CD14-positive monocyte (primary cell): ENCODE measurements at regions not wholly inside any gene's neighbourhood (a gene's known extent, or its start where the extent isn't known, plus 50 kb on each side); places are given as distances from the start of the nearest gene placed in this dataset.

Experiments used
- DNase-seq, 3 donors: peaks; one replicate each; pipeline ENCODE4 v3.0.0-alpha.2; 2011 to 2022
- H2AFZ ChIP-seq: 2 replicates; pipeline ENCODE4 v1.6.0; 2012; ENCODE audit warnings: mild to moderate bottlenecking, low read depth, low read length, inconsistent platforms; ENCODE audit not compliant: insufficient read depth, poor library complexity, severe bottlenecking
- H3K27ac ChIP-seq, 2 donors: 1 replicate in 1 of 2; 2 replicates in 1 of 2; pipeline ENCODE4 v1.5.1; 2012 to 2013; ENCODE audit warnings: low read length in 2 of 2, control low read depth in 1 of 2, inconsistent platforms in 1 of 2, low read depth in 1 of 2, mild to moderate bottlenecking in 1 of 2
- H3K27me3 ChIP-seq, 2 donors: one replicate each; pipeline versions ENCODE4 v1.6.0 to v1.6.1; 2011 to 2013; ENCODE audit warnings: low read length in 2 of 2; ENCODE audit not compliant: control insufficient read depth in 2 of 2, insufficient read depth in 2 of 2
- H3K36me3 ChIP-seq, 2 donors: replicated peaks in 1 of 2; 1 replicate in 1 of 2; 2 replicates in 1 of 2; pipeline versions ENCODE4 v1.5.1 to v1.6.1; 2012 to 2013; ENCODE audit warnings: low read length in 2 of 2, control low read depth in 1 of 2, inconsistent platforms in 1 of 2, mild to moderate bottlenecking in 1 of 2; ENCODE audit not compliant: insufficient read depth in 2 of 2, control insufficient read depth in 1 of 2
- H3K4me1 ChIP-seq, 2 donors: 1 replicate in 1 of 2; 2 replicates in 1 of 2; pipeline versions ENCODE4 v1.5.1 to v1.6.1; 2012 to 2013; ENCODE audit warnings: low read length in 2 of 2, control low read depth in 1 of 2, inconsistent platforms in 1 of 2, mild to moderate bottlenecking in 1 of 2, moderate library complexity in 1 of 2; ENCODE audit not compliant: insufficient read depth in 2 of 2, control insufficient read depth in 1 of 2
- H3K4me2 ChIP-seq: replicated peaks from 2 replicates; pipeline ENCODE3; 2012; ENCODE audit warnings: low read length, moderate library complexity, mild to moderate bottlenecking; ENCODE audit not compliant: poor library complexity, severe bottlenecking; ENCODE audit errors: extremely low read depth
- H3K4me3 ChIP-seq, 3 experiments: fragments of 200-600 bp in 1 of 3; sonication (generic) in 1 of 3; replicated peaks in 1 of 3; 1 replicate in 2 of 3; 2 replicates in 1 of 3; pipeline ENCODE4 v1.5.1; 2011 to 2013; ENCODE audit warnings: low read length in 3 of 3, mild to moderate bottlenecking in 3 of 3, control low read depth in 2 of 3, low read depth in 2 of 3, inconsistent platforms in 1 of 3, moderate library complexity in 1 of 3
- H3K79me2 ChIP-seq: 2 replicates; pipeline ENCODE4 v1.6.0; 2012; ENCODE audit warnings: mild to moderate bottlenecking, control low read depth, inconsistent platforms, low read length, moderate library complexity; ENCODE audit not compliant: insufficient read depth
- H3K9ac ChIP-seq: 2 replicates; pipeline ENCODE4 v1.6.0; 2017; ENCODE audit warnings: low read length, mild to moderate bottlenecking; ENCODE audit not compliant: insufficient read depth, poor library complexity, severe bottlenecking
- H3K9me3 ChIP-seq, 2 donors: replicated peaks in 1 of 2; 1 replicate in 1 of 2; 2 replicates in 1 of 2; pipeline versions ENCODE4 v1.5.1 to v1.6.1; 2012 to 2013; ENCODE audit warnings: low read length in 2 of 2, control low read depth in 1 of 2; ENCODE audit not compliant: control insufficient read depth in 1 of 2, insufficient read depth in 1 of 2
- H4K20me1 ChIP-seq: 2 replicates; pipeline ENCODE4 v1.6.0; 2012; ENCODE audit warnings: mild to moderate bottlenecking, low read length, control low read depth, moderate library complexity; ENCODE audit not compliant: insufficient read depth
- H3K27ac Mint-ChIP-seq, 7 donors: one replicate each; pipeline ENCODE4 v1.8.0; 2020; ENCODE audit warnings: mild to moderate bottlenecking in 7 of 7, mixed read lengths in 7 of 7, moderate library complexity in 6 of 7, inconsistent platforms in 2 of 7
- H3K27me3 Mint-ChIP-seq, 3 donors: one replicate each; pipeline ENCODE4 v1.8.0; 2021 to 2022; ENCODE audit warnings: low read depth in 3 of 3, mild to moderate bottlenecking in 3 of 3, mixed read lengths in 3 of 3, moderate library complexity in 3 of 3, inconsistent platforms in 1 of 3
- H3K36me3 Mint-ChIP-seq, 2 donors: one replicate each; pipeline ENCODE4 v1.8.0; 2020; ENCODE audit warnings: mixed read lengths in 2 of 2, inconsistent platforms in 1 of 2, mild to moderate bottlenecking in 1 of 2
- H3K4me1 Mint-ChIP-seq: one replicate; pipeline ENCODE4 v1.8.0; 2020; ENCODE audit warnings: mild to moderate bottlenecking, mixed read lengths
- H3K4me3 Mint-ChIP-seq, 2 donors: one replicate each; pipeline ENCODE4 v1.8.0; 2020; ENCODE audit warnings: mild to moderate bottlenecking in 2 of 2, mixed read lengths in 2 of 2, moderate library complexity in 1 of 2
- H3K9me3 Mint-ChIP-seq, 7 donors: one replicate each; pipeline ENCODE4 v1.8.0; 2020 to 2022; ENCODE audit warnings: mixed read lengths in 7 of 7, mild to moderate bottlenecking in 6 of 7, moderate library complexity in 6 of 7, inconsistent platforms in 2 of 7
- CTCF ChIP-seq: fragments of 200-600 bp; IDR thresholded peaks from one replicate; pipeline ENCODE4 v1.8.0; 2022; ENCODE audit warnings: antibody characterized with exemption, mild to moderate bottlenecking
- WGBS: methylation state at CpG from one replicate; pipeline ENCODE4 v1.1.5; 2013; ENCODE audit warnings: missing lambda C conversion rate; ENCODE audit not compliant: insufficient coverage; 5-methylcytosine and 5-hydroxymethylcytosine counted together
- intact Hi-C, 2 donors: fragments of 100-400 bp; cut with micrococcal nuclease; formaldehyde crosslinking; loops; one replicate each; pipeline versions ENCODE4 v1.15.0 to v1.15.1; 2023

- DNase-seq = no peak
- no peak for TF ChIP-seq CTCF
- Histone ChIP-seq H3K9me3 (no peaks in the 10 kb centered on the region), H2AFZ (no peak overlapping the region), H3K4me1 (no peaks in the 10 kb centered on the region), H3K27me3 (no peaks in the 10 kb centered on the region), H3K4me2 (no peak overlapping the region), H3K36me3 (no peaks in the 10 kb centered on the region), H3K4me3 (no peak overlapping the region), H3K79me2 (no peaks in the 10 kb centered on the region), H4K20me1 (no peaks in the 10 kb centered on the region), H3K27ac (no peak overlapping the region), H3K9ac (no peak overlapping the region)
- H3K27me3 Mint-ChIP-seq = peaks cover 0 to 6% (median 0%) of the 10 kb centered on the region in 3 donors
- no peaks in the 10 kb centered on the region for H3K36me3 Mint-ChIP-seq
- no peak overlapping the region for H3K4me3 Mint-ChIP-seq
- H3K27ac Mint-ChIP-seq = no peak overlapping the region
- no CpG with 5 or more reads among the region's 2 CpGs for whole genome bisulfite sequencing
- no peaks in the 10 kb centered on the region for H3K4me1 Mint-ChIP-seq
- H3K9me3 Mint-ChIP-seq = peaks cover 0 to 4% (median 0%) of the 10 kb centered on the region in 7 donors
- intact Hi-C loops = no loop called here
These were observed 347.3 kb upstream of the CDH11 start for GRCh38 chr16:65469116-65469515.

- no peaks in the 10 kb centered on the region for H4K20me1 ChIP-seq
- H3K9me3 Mint-ChIP-seq = peaks cover 0 to 5% (median 0%) of the 10 kb centered on the region in 7 donors
- H3K27ac Mint-ChIP-seq = no peak overlapping the region
- H3K4me3 Mint-ChIP-seq = no peak overlapping the region
- no peaks in the 10 kb centered on the region for H3K79me2 ChIP-seq
- no peaks in the 10 kb centered on the region for H3K36me3 Mint-ChIP-seq
- TF ChIP-seq CTCF = no peak
- peaks cover 0 to 7% (median 0%) of the 10 kb centered on the region in 3 donors for H3K27me3 Mint-ChIP-seq
- no peak for DNase-seq
- no peaks in the 10 kb centered on the region for H3K4me1 Mint-ChIP-seq
- no peaks in the 10 kb centered on the region for H3K4me1 ChIP-seq
- no peak overlapping the region for H2AFZ ChIP-seq
- H3K4me2 ChIP-seq = no peak overlapping the region
- H3K27ac ChIP-seq = no peak overlapping the region
- no peak overlapping the region for H3K4me3 ChIP-seq
- H3K36me3 ChIP-seq = no peaks in the 10 kb centered on the region
- intact Hi-C loops = no loop called here
- no peaks in the 10 kb centered on the region for H3K27me3 ChIP-seq
- WGBS = no CpG with 5 or more reads among the region's 1 CpG
- peaks cover 0 to 3% of the 10 kb centered on the region in 2 donors for H3K9me3 ChIP-seq
- no peak overlapping the region for H3K9ac ChIP-seq
These were observed 346.3 kb upstream of the CDH11 start for GRCh38 chr16:65468133-65468532.
